GM18858 (cell line): ENCODE measurements at regions not wholly inside any gene's neighbourhood (a gene's known extent, or its start where the extent isn't known, plus 50 kb on each side); places are given as distances from the start of the nearest gene placed in this dataset.

Experiments
- ATAC-seq: cut with Tn5 transposase; IDR thresholded peaks from one replicate; pipeline ENCODE4 v1.9.1; 2021; ENCODE audit not compliant: unreplicated experiment

GRCh38 chr10:120960725-120961124 lies 109.6 kb downstream of the WDR11 start:
- ATAC-seq: no peak

GRCh38 chr10:120961795-120962755 lies 110.9 kb downstream of the WDR11 start:
- ATAC-seq: no peak

GRCh38 chr10:120962756-120963593 lies 111.8 kb downstream of the WDR11 start:
- ATAC-seq: no peak

GRCh38 chr10:120963594-120964220 lies 112.5 kb downstream of the WDR11 start:
- no peak for ATAC-seq

GRCh38 chr10:120966657-120967045 lies 115.5 kb downstream of the WDR11 start:
- no peak for ATAC-seq

GRCh38 chr10:120969219-120969645 lies 118.1 kb downstream of the WDR11 start:
- no peak for ATAC-seq

GRCh38 chr10:120970595-120971529 lies 119.7 kb downstream of the WDR11 start:
- no peak for ATAC-seq

GRCh38 chr10:120971671-120972070 lies 120.5 kb downstream of the WDR11 start:
- no peak for ATAC-seq

- no peak for ATAC-seq
Measured at GRCh38 chr10:120972259-120972658, 121.1 kb downstream of the WDR11 start.

- ATAC-seq: no peak
Measured at GRCh38 chr10:120975072-120975867, 124.1 kb downstream of the WDR11 start.

GRCh38 chr10:120975868-120976225 lies 124.7 kb downstream of the WDR11 start:
- ATAC-seq: no peak

- no peak for ATAC-seq
Measured at GRCh38 chr10:120977897-120978296, 126.7 kb downstream of the WDR11 start.

GRCh38 chr10:120978589-120979252 lies 127.6 kb downstream of the WDR11 start:
- no peak for ATAC-seq

GRCh38 chr10:120979435-120980278 lies 128.5 kb downstream of the WDR11 start:
- ATAC-seq: no peak

GRCh38 chr10:120980279-120981255 lies 129.4 kb downstream of the WDR11 start:
- ATAC-seq: no peak

GRCh38 chr10:120981601-120982391 lies 130.6 kb downstream of the WDR11 start:
- ATAC-seq: no peak
